ENCODE measurements at regions not wholly inside any gene's neighbourhood (a gene's known extent, or its start where the extent isn't known, plus 50 kb on each side); places are given as distances from the start of the nearest gene placed in this dataset.

DNA sequence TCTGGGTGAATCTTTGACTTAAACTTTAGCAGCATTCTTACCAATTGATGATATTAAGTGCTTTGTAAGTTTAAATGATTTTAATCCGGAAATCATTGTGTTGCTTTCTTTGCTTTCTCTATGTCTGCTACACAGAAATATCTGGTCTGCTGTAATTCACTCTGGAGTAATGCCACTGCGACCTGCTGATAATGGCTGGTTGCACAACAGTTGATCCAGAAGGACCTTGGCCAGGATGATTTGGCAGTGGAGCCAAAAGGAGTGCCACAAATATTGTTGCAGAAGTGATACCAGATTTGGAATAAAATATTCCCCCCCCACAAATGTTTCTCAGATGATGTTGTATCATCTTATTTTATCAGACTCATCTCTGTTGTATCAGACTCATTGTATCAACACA lies 2063.9 kb downstream of the MRPL39 start:
- no peak for DNase-seq

DNA sequence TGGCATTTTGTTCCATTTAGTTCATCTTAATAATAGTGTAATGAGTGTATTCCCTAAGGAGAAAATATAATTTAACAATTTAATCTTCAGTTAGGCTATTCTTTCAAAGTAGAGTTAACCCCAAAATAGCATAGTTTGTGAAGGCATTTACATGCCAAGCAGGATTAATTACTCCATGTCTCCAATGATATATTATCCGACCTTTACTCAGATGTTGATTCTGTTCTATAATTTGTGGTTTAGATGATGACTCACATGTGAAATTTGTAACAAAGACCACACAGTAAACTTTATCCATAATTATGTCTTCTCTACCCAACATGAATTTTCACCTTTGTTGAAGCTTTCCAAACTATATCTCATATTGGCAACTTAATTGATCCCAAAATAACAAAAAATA lies 2065.2 kb downstream of the MRPL39 start:
- DNase-seq: no peak

DNA sequence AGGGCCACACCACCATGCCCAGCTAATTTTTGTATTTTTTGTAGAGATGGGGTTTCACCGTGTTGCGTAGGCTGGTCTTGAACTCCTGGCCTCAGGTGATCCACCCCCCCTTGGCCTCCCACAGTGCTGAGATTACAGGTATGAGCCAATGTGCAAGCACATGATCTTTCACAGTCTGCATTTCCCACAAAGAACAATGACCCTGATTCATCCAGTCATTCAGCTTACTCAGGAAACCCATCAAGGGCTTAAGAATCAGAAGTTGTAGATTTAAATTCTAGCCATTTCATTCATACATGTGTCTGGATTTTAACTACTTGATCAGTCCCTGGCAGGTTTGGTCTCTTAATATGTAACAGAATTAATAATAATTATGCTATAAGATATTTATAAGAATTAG lies 2065.7 kb downstream of the MRPL39 start:
- DNase-seq: no peak

DNA sequence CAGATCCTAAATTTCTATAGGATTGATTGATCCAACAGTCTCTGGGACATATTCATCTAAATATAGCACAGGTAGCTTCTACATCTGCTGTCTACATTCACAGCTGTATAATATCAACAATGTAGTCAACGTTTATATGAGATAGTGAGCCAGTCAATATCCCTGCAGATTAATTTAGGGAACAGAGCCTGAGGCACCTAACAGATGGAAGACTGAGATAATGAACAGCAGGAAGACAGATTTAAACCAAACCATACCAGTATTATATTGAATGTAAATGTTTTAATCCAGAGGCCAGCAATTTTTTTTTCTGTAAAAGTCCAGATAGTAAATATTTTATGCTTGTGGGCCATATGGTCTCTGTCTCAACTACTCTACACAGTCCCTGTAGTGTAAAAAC lies 2072.4 kb downstream of the MRPL39 start:
- DNase-seq: no peak

DNA sequence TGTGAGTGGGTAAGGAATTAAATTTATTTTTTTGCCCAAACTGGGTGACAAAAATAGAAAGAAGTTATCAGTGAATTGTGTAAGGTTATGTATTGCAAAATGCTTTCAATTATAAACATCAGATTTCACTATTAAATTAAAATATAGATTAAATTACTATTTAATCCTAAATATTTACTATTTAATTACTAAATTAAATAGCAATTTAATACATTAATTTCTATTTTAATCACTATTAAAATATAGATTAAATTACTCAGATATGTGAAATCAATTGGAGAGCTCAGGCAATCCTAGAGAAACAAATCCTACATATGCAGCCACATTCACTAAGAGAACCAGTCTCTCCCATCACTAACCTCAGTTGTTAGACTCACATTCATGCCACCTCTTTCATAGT lies 2075.8 kb downstream of the MRPL39 start:
- no peak for DNase-seq

DNA sequence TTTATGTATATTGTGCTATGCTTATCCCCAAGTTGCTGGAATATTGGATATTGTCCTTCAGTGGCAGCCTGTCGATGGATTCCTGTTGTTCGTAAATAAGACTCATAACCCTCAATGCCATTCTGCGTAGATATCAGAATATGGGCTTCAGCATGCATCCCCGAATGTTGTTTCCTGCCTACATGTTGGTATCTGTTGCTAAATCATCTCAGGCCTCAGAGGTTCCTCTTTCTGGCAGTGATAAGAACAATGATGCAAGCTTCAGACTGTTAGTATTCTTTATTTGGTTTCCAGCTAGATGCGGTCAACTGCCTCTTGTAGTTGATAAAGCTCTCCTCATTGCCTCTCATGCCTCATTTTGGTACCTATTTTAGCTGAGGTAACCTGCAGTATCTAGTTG lies 2082.6 kb downstream of the MRPL39 start:
- no peak for DNase-seq

DNA sequence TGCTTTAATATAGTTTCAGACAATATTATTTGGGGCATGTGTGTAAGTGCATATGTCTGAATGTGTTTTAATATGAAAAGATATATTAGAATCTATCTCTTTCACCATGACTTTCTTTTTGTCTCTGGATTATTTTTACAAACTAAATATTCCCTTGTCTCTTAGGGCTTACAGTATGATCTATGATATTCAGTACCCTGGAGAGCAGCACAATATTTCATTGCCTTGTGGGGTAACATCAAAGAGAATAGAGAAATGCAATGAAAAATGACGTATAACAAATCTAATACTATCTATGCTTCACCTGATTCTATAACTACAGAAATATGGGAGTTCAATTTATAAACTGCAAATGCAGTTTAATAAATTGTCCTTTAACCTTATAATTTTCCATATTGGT lies 2084.5 kb downstream of the MRPL39 start:
- no peak for DNase-seq

DNA sequence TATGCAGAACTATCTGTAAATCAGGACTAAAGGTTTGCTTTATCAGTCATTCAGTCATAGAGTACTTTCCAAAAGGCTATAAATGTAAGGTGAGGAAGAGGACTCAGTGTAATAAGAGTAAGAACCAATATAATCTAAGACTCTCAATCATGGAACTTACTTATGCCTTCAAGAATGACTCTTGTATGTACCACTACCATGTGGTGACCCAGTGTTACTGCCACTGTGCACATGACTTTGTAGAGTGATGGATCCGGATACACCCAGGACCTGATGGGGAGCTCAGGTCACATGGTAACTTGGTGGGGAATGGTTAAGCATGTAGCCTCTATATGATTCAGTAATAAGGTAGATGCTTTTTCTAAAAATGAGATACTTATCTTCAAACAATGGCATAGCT lies 2099.8 kb downstream of the MRPL39 start:
- no peak for DNase-seq

DNA sequence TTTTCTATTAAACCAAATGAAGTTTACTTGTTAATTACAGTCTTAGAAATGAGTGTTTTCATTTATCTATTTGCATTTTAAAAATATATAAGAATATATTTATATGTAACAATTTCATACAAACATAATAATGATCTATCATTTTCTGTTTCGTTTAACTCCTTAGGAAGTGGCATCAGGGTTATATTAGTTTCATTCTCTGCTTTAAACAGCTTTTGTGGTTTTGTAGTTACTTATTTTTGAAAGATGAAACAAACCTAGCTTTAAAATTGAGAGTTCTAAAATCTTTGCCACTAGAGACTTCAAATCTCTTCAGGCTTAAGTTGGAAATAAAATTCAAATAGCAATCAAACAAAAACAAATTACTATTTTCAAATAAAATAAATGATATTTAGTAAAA lies 2110.6 kb downstream of the MRPL39 start:
- no peak for DNase-seq

DNA sequence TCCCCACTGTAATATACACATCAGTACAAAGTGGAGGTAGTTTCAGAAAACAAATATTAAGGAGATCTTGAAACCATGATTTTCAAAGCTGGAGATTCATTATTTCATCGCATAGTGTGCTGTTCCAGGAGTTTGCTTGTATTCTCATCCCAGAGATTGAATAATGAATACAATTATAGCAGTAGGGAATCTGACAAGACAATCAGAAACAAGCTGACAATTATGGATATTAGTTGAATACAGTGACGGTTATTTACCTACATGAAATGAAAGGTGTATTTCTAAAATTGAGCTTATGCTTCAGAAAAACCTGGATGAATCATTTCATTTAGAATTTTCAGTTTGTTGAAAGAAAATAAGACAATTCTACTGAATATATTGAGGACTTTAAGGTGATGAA lies 2119.0 kb downstream of the MRPL39 start:
- no peak for DNase-seq

DNA sequence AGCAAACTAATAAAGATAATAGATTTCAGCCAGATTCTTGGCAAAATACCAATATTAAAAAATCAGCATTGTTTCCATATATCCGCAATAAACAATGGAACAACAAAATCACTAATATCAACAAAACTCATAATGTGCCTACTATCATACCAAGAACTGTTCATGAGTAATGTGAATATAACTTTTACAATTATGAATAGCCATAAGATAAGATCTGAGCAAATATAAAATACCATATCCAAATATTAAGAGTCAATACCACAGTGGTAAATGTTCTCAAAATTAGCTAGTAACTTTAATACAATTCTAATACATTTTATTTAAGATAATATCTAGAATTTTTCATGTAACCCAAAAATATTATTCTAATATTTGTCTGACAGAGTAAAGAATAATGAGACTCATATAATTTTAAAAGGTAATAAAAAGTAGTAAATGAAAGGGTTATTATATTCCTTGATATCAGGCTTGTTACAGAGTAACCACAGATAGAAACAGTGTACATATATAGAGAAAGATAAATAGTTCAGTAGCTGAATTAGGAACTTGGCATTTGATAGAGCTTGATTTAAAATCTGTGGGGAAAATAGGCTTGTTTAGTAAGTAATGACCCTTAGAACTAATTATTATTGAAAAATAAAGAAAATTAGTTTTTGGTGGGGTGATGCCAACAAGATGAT lies 2126.6 kb downstream of the MRPL39 start:
- DNase-seq: no peak

DNA sequence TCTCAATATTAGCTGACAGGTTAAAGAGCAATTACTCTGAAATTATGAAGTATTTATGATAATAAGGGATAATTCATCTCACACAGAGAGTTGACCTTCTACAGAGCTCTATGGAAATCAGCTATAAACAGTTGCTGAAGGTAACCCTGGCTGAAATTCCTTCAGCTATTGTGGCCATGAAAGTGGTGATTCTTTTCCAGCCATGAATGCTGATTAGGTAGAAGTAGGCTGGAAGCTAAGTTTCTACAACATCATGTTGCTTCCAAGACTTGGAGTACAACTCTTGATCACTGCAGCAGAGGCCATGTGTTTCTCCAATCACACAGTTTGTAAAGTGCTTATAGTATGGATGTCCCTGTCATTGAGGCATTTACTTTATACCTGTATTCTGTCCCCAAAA lies 2128.9 kb downstream of the MRPL39 start:
- no peak for DNase-seq

DNA sequence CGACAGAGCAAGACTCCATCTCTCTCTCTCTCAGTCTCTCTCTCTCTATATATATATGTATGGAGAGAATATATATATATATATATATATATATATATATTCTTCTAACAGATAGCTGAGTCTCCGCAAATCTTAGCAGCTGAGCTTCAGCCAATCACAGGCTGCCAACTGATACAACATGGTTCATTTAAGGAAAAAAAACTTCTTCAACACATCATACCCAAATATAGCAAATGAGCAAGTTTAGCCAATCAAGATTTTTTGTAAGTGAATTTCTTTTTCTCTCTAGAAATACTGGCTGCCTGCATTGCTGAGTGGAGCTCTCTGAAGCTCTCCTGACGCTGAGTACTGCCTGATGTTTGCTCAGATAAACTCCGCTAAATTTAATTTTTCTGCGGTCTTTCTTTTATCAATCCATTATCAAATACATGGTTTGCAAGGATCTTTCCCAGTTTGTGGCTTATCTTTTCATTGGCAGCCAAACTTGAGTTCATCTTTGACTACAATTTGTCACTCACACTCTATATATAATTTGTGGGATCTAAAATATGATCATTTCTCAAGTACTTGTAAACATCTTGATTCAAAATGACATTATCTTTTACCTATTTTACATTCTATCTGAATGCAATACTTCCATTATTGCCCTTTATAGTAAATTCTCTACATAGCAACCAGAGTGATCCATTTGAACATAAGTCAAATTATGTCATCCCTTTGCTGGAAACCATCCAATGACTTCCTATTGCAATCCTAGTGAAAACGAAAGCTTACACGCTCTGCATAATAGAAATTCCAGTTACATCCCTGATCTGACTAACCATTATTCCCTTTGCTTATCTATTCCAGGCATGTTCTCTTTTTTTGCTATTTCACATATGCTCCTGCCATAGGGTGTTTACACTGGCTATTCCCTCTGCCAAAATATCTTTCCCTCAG lies 2131.7 kb downstream of the MRPL39 start:
- no peak for DNase-seq

DNA sequence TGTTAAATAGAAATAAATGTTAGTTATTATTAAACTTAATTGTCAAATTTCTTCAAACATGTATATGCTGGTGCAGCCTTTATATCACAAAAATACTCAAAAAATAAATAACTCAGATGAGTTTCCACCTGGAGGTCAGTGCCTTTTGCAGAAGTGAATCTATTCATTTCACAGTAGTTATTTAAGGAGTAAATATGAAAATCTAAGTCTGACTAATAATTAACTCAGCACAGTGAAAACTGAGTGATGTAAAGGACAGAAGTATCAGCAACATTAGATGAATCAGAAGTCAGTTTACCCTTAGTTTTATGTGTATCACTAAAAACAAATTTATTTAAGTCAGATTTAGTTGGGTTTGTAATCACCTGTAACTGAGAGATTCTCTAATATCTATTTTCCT lies 2135.4 kb downstream of the MRPL39 start:
- DNase-seq: no peak

DNA sequence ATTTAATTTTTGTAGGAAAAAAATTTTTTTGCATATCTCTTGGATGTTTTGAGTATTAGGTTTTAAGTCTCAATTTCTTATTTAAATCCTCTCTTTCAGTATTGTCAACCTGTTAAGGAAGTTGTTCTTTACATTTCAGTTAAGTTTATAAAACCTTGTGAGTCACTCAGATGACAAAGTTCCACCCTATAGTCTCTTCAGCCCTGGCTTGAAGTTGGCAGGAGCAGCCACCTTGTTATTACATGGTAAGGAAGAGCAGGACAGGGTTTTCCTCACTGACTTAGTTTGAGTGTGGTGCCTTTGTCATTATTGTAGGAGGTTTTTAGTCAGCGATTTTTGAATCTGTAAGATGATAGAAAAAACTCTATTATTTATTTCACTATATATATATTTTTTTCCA lies 2143.9 kb downstream of the MRPL39 start:
- DNase-seq: no peak

DNA sequence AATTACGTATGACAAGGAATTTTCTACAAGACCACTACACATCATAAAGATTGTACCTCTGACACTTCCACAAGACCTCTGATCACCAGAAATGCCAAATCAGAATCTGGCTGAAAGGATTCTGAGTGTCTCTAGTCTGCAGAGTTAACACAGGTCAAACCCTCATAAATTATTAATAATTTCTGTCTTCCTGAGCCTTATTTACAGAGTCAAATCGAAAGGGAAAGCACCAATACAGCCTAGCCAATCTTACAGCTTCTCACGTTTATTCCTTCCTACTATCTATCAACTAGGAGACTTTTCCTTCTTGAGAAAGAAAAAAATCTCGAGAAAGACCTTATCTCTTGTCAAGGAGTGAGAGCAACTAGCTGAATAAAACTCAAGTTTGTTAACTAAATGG lies 2151.6 kb downstream of the MRPL39 start:
- DNase-seq: no peak

DNA sequence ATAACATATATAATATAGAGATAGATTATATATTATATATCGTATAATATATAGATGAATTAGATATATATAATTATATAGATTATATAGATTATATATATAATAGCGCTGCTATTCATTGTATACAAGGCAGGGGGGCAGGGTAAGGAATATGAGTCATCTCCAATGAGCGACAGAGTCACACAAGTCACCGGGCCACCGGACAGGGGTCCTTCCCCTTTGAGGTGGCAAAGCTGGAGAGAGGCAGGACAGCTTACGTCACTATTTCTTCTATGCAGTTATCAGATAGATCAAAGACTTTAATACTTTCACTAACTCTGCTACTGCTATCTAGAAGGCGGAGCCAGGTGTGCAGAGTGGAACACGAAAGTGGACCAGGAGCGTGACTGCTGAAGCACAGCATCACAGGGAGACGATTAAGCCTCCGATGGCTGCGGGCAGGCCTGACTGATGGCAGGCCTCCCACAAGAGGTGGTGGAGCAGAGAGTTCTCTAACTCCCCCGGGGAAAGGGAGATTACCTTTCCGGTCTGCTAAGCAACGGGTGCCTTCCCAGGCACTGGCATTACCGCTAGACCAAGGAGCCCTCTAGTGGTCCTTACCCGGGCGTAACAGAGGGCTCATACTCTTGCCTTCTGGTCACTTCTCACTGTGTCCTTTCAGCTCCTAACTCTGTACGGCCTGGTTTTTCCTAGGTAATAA lies 2154.7 kb downstream of the MRPL39 start:
- DNase-seq: no peak

DNA sequence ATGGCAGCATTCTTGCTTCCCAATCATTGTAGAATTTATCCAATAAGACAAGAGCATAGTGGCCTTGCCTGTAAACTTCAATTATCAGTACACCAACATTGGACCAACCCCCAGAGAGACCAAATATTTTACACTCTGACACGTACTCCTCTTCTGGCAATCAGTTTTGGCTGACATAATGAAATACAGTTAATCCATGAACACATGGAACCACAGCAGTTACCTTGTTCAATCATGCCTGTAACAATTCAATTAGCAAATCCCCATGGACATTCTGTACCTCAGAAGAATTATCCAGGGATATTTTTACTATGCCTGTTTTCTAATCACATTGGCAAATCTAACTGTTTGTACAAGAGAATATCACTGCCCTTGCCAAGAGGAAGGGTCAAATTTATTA lies 2162.0 kb downstream of the MRPL39 start:
- DNase-seq: no peak

DNA sequence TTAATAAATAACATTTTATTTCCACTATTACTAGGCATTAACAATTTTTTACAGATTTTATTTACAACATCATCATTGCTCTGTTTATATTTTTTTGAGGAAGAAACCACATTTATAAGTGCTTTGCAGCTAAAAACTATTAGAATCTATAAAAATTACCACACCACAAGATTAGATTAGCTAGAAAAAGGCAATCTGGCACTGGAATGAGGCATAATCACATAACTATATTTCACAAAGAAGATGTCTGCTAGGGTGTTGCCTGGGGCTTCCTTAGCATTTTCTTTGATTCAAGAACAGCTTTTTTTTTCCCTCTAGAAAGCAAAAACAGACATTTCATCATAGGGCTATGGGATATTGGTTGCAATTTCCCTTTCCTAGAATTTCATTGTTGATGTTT lies 2169.2 kb downstream of the MRPL39 start:
- DNase-seq: no peak

DNA sequence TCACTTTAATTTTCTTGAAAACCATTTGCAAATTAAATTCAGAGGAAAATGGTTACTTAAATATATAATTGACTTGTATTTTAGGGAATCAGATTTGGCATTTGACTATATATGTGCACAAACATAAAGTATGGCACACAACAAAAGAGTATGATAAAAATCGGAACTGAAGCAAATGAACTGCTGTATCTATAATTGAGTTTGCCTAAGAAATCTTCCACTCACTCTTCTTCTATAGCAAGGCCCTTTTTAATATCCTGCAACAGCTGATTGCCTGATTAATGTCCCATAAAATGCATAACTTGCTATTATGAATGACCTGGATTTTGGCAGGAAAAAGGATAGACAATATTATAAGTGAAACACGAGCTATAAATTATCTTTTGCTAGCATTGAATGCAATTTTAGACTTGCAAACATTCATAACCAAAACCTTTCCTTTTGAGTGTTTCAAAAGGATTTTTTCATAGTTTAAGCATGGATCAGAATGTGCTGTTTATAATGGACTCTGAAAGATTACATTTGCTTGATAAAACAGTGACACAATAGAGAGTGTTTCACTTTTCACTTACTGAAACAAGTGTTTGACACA lies 2204.3 kb downstream of the MRPL39 start:
- DNase-seq: no peak

DNA sequence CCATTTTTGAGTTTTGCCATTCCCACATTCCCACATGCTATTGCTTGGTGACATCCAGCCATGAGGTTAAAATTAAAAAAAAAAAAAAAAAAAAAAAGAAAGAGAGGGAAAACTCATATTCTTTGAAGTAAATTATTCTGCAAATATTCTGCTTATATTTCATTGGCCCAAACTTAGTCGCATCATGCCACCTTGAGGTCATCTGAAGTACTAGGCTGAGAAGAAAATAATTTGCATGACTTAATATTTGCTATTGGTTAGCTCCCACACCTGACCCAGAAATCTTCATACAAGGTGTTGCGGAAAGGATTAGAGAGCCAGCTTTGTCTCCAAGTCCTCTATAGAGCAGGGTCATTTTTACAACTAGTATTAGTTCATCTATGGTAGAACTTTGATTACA lies 2206.0 kb downstream of the MRPL39 start:
- DNase-seq: no peak

DNA sequence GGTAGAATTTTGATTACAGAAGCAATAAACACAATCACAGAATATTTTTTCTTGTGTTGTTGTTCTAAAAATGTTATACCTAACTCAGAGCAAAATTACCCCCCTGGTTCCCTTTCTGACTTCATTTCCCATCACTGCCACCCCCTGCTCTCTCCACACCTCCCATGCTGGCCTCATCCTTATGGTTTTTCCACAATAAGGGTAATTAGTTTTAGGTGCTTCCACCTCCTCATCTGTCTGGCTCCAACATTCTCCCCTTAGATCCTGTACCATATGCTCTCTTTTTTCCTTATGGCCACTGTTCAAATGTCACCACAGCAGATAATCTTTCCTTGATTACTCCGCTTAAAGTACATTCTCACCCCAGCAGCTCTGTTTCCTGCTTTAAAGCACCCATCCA lies 2208.6 kb downstream of the MRPL39 start:
- no peak for DNase-seq

DNA sequence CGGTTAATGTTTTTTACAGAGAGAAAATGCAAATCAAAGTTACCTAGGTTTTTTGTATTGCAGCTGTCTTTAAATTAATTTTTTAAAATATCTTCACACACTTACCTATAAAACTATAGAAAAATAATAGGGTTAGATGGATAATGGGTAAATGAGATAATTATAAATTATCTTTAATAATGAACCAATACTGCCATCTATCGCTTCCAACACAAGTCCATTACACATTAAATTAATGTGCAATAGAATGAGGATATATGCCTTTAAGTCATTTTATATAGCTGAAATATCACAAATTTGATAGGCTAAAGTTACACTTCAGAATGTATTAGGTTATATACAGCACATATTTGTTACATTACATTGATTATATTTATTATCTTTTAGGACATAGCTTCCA lies 2212.8 kb downstream of the MRPL39 start:
- no peak for DNase-seq

Data from hindlimb muscle (tissue), 1 donor.